Loucy (cell line): ENCODE measurements at regions not wholly inside any gene's neighbourhood (a gene's known extent, or its start where the extent isn't known, plus 50 kb on each side); places are given as distances from the start of the nearest gene placed in this dataset.

ENCODE experiments used
- H2AFZ ChIP-seq: fragments of 200-600 bp; sonication (generic); 2 replicates; pipeline ENCODE4 v1.6.0; 2016; ENCODE audit warnings: antibody characterized with exemption, mild to moderate bottlenecking, low read length, moderate library complexity
- H3F3A ChIP-seq: fragments of 200-600 bp; 2 replicates; pipeline ENCODE4 v1.6.0; 2016; ENCODE audit warnings: antibody characterized with exemption, low read depth, mild to moderate bottlenecking
- H3K27me3 ChIP-seq: fragments of 200-600 bp; sonication (generic); 2 replicates; pipeline ENCODE4 v1.6.1; 2014; ENCODE audit warnings: low read length, mild to moderate bottlenecking; ENCODE audit not compliant: insufficient read depth, poor library complexity, severe bottlenecking
- H3K36me3 ChIP-seq: fragments of 200-600 bp; sonication (generic); 2 replicates; pipeline ENCODE4 v1.6.1; 2016; ENCODE audit warnings: low read length; ENCODE audit not compliant: insufficient read depth
- H3K4me1 ChIP-seq: fragments of 200-600 bp; sonication (generic); 2 replicates; pipeline ENCODE4 v1.5.1; 2014; ENCODE audit warnings: low read length, mild to moderate bottlenecking; ENCODE audit not compliant: insufficient read depth, poor library complexity, severe bottlenecking
- H3K4me2 ChIP-seq: fragments of 200-600 bp; sonication (generic); 2 replicates; pipeline ENCODE4 v1.6.0; 2014; ENCODE audit warnings: antibody characterized with exemption, low read length, low read depth, mild to moderate bottlenecking; ENCODE audit not compliant: poor library complexity, severe bottlenecking
- H3K4me3 ChIP-seq: fragments of 200-600 bp; sonication (generic); 2 replicates; pipeline ENCODE4 v1.5.1; 2014; ENCODE audit warnings: low read length, mild to moderate bottlenecking, mixed read lengths; ENCODE audit not compliant: poor library complexity, severe bottlenecking
- H3K79me2 ChIP-seq: fragments of 200-600 bp; sonication (generic); 2 replicates; pipeline ENCODE4 v1.6.1; 2014; ENCODE audit warnings: low read length; ENCODE audit not compliant: insufficient read depth
- H3K9ac ChIP-seq: fragments of 200-600 bp; sonication (generic); 2 replicates; pipeline ENCODE4 v1.6.0; 2014; ENCODE audit warnings: mild to moderate bottlenecking, low read depth, low read length, moderate library complexity; ENCODE audit not compliant: poor library complexity, severe bottlenecking
- H3K9me2 ChIP-seq: fragments of 200-600 bp; sonication (generic); replicated peaks from 2 replicates; pipeline ENCODE4 v1.6.1; 2016; ENCODE audit warnings: low read depth, low read length, mixed read lengths
- H3K9me3 ChIP-seq: fragments of 200-600 bp; sonication (generic); 2 replicates; pipeline ENCODE4 v1.6.1; 2014; ENCODE audit warnings: mild to moderate bottlenecking, antibody characterized with exemption, low read length, low read depth; ENCODE audit not compliant: insufficient read depth
- H4K20me1 ChIP-seq: fragments of 200-600 bp; sonication (generic); 2 replicates; pipeline ENCODE4 v1.6.0; 2014; ENCODE audit warnings: antibody characterized with exemption, low read length, mild to moderate bottlenecking; ENCODE audit not compliant: insufficient read depth, poor library complexity, severe bottlenecking
- EZH2phosphoT487 ChIP-seq: fragments of 200-600 bp; IDR thresholded peaks from 2 replicates; pipeline ENCODE4 v1.6.1; 2018; ENCODE audit warnings: antibody characterized with exemption, mild to moderate bottlenecking, moderate library complexity, borderline replicate concordance
- TF ChIP-seq, protein P1 (sequence below): fragments of 200-600 bp; sonication (generic); conservative IDR thresholded peaks from 2 replicates; pipeline ENCODE4 v1.5.1; 2014; ENCODE audit warnings: mild to moderate bottlenecking, antibody characterized with exemption, low read length

DNA sequence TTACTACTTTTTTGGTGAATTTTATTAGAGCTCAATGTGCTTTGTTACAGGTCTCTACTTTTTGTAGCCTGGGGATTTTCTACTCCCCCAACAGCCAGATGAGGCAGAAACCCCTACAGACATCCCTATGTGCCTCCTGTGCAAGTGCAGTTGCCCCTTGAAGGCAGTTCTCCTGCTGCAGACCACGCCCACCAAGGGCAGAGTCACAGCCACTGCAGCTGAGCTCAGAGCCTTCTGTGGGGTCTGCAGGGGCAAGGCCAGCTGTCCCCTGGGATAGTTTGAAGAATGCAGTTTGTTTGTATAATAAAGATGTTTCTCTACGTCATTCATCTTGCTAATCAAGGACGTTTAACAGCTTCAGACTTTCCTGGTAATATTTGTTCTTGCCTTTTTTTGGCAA, 76.8 kb downstream of the NPAP1 start:
- no peaks in the 10 kb centered on the region for H3K9me2 ChIP-seq
- no peak overlapping the region for H3K9ac ChIP-seq
- H3K4me1 ChIP-seq: no peaks in the 10 kb centered on the region
- H4K20me1 ChIP-seq: no peaks in the 10 kb centered on the region
- H3K36me3 ChIP-seq: no peaks in the 10 kb centered on the region
- H3K4me2 ChIP-seq: no peak overlapping the region
- H3K4me3 ChIP-seq: no peak overlapping the region
- H3K9me3 ChIP-seq: peaks cover 12% of the 10 kb centered on the region; the same call in 1 of the 2 replicates
- H3K79me2 ChIP-seq: no peaks in the 10 kb centered on the region
- no peak for TF ChIP-seq EZH2phosphoT487
- TF ChIP-seq, protein P1, sequence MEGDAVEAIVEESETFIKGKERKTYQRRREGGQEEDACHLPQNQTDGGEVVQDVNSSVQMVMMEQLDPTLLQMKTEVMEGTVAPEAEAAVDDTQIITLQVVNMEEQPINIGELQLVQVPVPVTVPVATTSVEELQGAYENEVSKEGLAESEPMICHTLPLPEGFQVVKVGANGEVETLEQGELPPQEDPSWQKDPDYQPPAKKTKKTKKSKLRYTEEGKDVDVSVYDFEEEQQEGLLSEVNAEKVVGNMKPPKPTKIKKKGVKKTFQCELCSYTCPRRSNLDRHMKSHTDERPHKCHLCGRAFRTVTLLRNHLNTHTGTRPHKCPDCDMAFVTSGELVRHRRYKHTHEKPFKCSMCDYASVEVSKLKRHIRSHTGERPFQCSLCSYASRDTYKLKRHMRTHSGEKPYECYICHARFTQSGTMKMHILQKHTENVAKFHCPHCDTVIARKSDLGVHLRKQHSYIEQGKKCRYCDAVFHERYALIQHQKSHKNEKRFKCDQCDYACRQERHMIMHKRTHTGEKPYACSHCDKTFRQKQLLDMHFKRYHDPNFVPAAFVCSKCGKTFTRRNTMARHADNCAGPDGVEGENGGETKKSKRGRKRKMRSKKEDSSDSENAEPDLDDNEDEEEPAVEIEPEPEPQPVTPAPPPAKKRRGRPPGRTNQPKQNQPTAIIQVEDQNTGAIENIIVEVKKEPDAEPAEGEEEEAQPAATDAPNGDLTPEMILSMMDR: no peak
- no peaks in the 10 kb centered on the region for H3K27me3 ChIP-seq
- H3F3A ChIP-seq: no peaks in the 10 kb centered on the region
- H2AFZ ChIP-seq: no peak overlapping the region

DNA sequence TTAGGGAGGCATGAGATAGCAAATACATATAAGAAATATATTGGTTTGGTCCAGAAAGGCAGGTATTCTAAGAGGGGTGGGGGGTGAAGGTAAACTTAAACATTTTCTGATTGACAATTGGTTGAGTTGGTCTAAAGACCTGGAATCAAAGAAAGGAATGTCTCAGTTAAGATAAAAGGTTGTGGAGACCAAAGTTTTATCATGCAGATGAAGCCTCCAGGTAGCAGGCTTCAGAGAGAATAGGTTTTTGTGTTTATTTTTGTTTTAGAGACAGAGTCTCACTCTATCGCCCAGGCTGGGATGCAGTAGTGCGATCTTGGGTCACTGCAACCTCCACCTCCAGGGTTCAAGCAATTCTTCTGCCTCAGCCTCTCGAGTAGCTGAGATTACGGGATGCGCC, 80.5 kb downstream of the NPAP1 start:
- no peak overlapping the region for H3K4me2 ChIP-seq
- H3K27me3 ChIP-seq: no peaks in the 10 kb centered on the region
- no peaks in the 10 kb centered on the region for H3F3A ChIP-seq
- H3K79me2 ChIP-seq: no peaks in the 10 kb centered on the region
- H3K36me3 ChIP-seq: no peaks in the 10 kb centered on the region
- H4K20me1 ChIP-seq: no peaks in the 10 kb centered on the region
- H3K4me3 ChIP-seq: no peak overlapping the region
- no peak for TF ChIP-seq EZH2phosphoT487
- TF ChIP-seq, protein P1: no peak
- no peak overlapping the region for H2AFZ ChIP-seq
- no peaks in the 10 kb centered on the region for H3K9me2 ChIP-seq
- H3K9ac ChIP-seq: no peak overlapping the region
- peaks cover 5% of the 10 kb centered on the region for H3K4me1 ChIP-seq
- H3K9me3 ChIP-seq: no peaks in the 10 kb centered on the region

DNA sequence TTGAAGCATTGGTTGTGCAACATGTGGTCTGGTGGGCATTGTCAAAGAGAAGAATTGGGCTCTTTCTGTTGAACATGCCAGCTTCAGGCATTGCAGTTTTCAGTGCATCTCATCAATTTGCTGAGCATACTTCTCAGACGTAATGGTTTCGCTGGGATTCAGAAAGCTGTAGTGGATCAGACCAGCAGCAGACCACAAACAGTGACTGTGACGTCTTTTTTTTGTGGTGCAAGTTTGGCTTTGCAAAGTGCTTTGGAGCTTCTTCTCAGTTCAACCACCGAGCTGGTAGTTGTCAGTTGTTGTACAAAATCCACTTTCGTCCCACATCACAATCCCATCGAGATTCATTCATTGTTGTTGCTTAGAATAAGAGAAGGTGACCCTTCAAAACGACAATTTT, 84.5 kb downstream of the NPAP1 start:
- Histone ChIP-seq H3K4me3 (no peak overlapping the region), H2AFZ (peak overlapping the region; percentile 28; the same call in 1 of the 2 replicates), H3K9me2 (no peaks in the 10 kb centered on the region), H3K4me2 (no peak overlapping the region), H3K9ac (no peak overlapping the region), H3K9me3 (no peaks in the 10 kb centered on the region), H3K4me1 (peaks cover 33% of the 10 kb centered on the region), H3K79me2 (no peaks in the 10 kb centered on the region), H3K36me3 (no peaks in the 10 kb centered on the region), H4K20me1 (no peaks in the 10 kb centered on the region), H3F3A (peaks cover 10% of the 10 kb centered on the region), H3K27me3 (no peaks in the 10 kb centered on the region)
- TF ChIP-seq, protein P1: no peak
- no peak for TF ChIP-seq EZH2phosphoT487
